ENCODE measurements at regions not wholly inside any gene's neighbourhood (a gene's known extent, or its start where the extent isn't known, plus 50 kb on each side); places are given as distances from the start of the nearest gene placed in this dataset.

- no peak overlapping the region for H3K9ac ChIP-seq (ENCODE audit: low read length)
- H3K4me2 ChIP-seq (ENCODE audit: low read depth, low read length, poor library complexity, severe bottlenecking), result no peak overlapping the region
- no peaks in the 10 kb centered on the region for H4K20me1 ChIP-seq (ENCODE audit: low read depth, low read length)
- H3K27ac ChIP-seq (ENCODE audit: low read depth, low read length), result no peak overlapping the region
- no peaks in the 10 kb centered on the region for H3K79me2 ChIP-seq (ENCODE audit: insufficient read depth, low read length)
- H3K36me3 ChIP-seq (ENCODE audit: low read length), result no peaks in the 10 kb centered on the region
- no peak for TF ChIP-seq EZH2phosphoT487 (conservative IDR thresholded peaks at IDR 0.05; ENCODE audit: low read length)
- TF ChIP-seq CTCF (IDR thresholded peaks at IDR 0.05; ENCODE audit: insufficient read depth, low read length, poor library complexity, severe bottlenecking), result no peak
- no peaks in the 10 kb centered on the region for H3K9me2 ChIP-seq (replicated peaks; ENCODE audit: insufficient read depth, low read length)
- H3K27me3 ChIP-seq (ENCODE audit: low read length), result no peaks in the 10 kb centered on the region
- no peaks in the 10 kb centered on the region for H3K9me3 ChIP-seq (ENCODE audit: insufficient read depth, low read length)
- H2AFZ ChIP-seq (ENCODE audit: low read depth, low read length, severe bottlenecking), result no peak overlapping the region
- no peak overlapping the region for H3K4me3 ChIP-seq (ENCODE audit: insufficient read depth, low read length, poor library complexity, severe bottlenecking)
- no peaks in the 10 kb centered on the region for H3F3A ChIP-seq (ENCODE audit: insufficient read depth)
Measured at GRCh38 chr22:49450498-49450897, 377.2 kb downstream of the BRD1 start.

GRCh38 chr22:49449811-49450446 lies 377.7 kb downstream of the BRD1 start:
- H3K9ac ChIP-seq (ENCODE audit: low read length), result no peak overlapping the region
- no peak overlapping the region for H3K27ac ChIP-seq (ENCODE audit: low read depth, low read length)
- H3K36me3 ChIP-seq (ENCODE audit: low read length), result no peaks in the 10 kb centered on the region
- H2AFZ ChIP-seq (ENCODE audit: low read depth, low read length, severe bottlenecking), result no peak overlapping the region
- H3K79me2 ChIP-seq (ENCODE audit: insufficient read depth, low read length), result no peaks in the 10 kb centered on the region
- H3K4me3 ChIP-seq (ENCODE audit: insufficient read depth, low read length, poor library complexity, severe bottlenecking), result no peak overlapping the region
- H3K4me2 ChIP-seq (ENCODE audit: low read depth, low read length, poor library complexity, severe bottlenecking), result no peak overlapping the region
- no peak for TF ChIP-seq EZH2phosphoT487 (conservative IDR thresholded peaks at IDR 0.05; ENCODE audit: low read length)
- TF ChIP-seq CTCF (IDR thresholded peaks at IDR 0.05; ENCODE audit: insufficient read depth, low read length, poor library complexity, severe bottlenecking), result no peak
- no peaks in the 10 kb centered on the region for H3K9me2 ChIP-seq (replicated peaks; ENCODE audit: insufficient read depth, low read length)
- no peaks in the 10 kb centered on the region for H4K20me1 ChIP-seq (ENCODE audit: low read depth, low read length)
- no peaks in the 10 kb centered on the region for H3K9me3 ChIP-seq (ENCODE audit: insufficient read depth, low read length)
- H3K27me3 ChIP-seq (ENCODE audit: low read length), result no peaks in the 10 kb centered on the region
- no peaks in the 10 kb centered on the region for H3F3A ChIP-seq (ENCODE audit: insufficient read depth)

GRCh38 chr22:49449377-49449776 lies 378.3 kb downstream of the BRD1 start:
- no peaks in the 10 kb centered on the region for H3F3A ChIP-seq (ENCODE audit: insufficient read depth)
- H3K4me3 ChIP-seq (ENCODE audit: insufficient read depth, low read length, poor library complexity, severe bottlenecking), result no peak overlapping the region
- no peak overlapping the region for H3K27ac ChIP-seq (ENCODE audit: low read depth, low read length)
- no peaks in the 10 kb centered on the region for H4K20me1 ChIP-seq (ENCODE audit: low read depth, low read length)
- no peaks in the 10 kb centered on the region for H3K79me2 ChIP-seq (ENCODE audit: insufficient read depth, low read length)
- no peaks in the 10 kb centered on the region for H3K27me3 ChIP-seq (ENCODE audit: low read length)
- no peak for TF ChIP-seq CTCF (IDR thresholded peaks at IDR 0.05; ENCODE audit: insufficient read depth, low read length, poor library complexity, severe bottlenecking)
- TF ChIP-seq EZH2phosphoT487 (conservative IDR thresholded peaks at IDR 0.05; ENCODE audit: low read length), result no peak
- no peaks in the 10 kb centered on the region for H3K9me2 ChIP-seq (replicated peaks; ENCODE audit: insufficient read depth, low read length)
- H3K36me3 ChIP-seq (ENCODE audit: low read length), result no peaks in the 10 kb centered on the region
- H2AFZ ChIP-seq (ENCODE audit: low read depth, low read length, severe bottlenecking), result no peak overlapping the region
- H3K9ac ChIP-seq (ENCODE audit: low read length), result no peak overlapping the region
- no peaks in the 10 kb centered on the region for H3K9me3 ChIP-seq (ENCODE audit: insufficient read depth, low read length)
- no peak overlapping the region for H3K4me2 ChIP-seq (ENCODE audit: low read depth, low read length, poor library complexity, severe bottlenecking)
